Activated CD4-positive, alpha-beta T cell treated with anti-CD3 and anti-CD28 coated beads for 48 hours (primary cell): ENCODE measurements at regions not wholly inside any gene's neighbourhood (a gene's known extent, or its start where the extent isn't known, plus 50 kb on each side); places are given as distances from the start of the nearest gene placed in this dataset.
"Not testable (repeated sequence)": the region's sequence is repeated elsewhere in the genome, so short reads cannot be mapped to it uniquely, and the experiment has no call there.

Experiments used
- DNase-seq: peaks from one replicate; pipeline ENCODE4 v3.0.0-alpha.2; 2020

DNA sequence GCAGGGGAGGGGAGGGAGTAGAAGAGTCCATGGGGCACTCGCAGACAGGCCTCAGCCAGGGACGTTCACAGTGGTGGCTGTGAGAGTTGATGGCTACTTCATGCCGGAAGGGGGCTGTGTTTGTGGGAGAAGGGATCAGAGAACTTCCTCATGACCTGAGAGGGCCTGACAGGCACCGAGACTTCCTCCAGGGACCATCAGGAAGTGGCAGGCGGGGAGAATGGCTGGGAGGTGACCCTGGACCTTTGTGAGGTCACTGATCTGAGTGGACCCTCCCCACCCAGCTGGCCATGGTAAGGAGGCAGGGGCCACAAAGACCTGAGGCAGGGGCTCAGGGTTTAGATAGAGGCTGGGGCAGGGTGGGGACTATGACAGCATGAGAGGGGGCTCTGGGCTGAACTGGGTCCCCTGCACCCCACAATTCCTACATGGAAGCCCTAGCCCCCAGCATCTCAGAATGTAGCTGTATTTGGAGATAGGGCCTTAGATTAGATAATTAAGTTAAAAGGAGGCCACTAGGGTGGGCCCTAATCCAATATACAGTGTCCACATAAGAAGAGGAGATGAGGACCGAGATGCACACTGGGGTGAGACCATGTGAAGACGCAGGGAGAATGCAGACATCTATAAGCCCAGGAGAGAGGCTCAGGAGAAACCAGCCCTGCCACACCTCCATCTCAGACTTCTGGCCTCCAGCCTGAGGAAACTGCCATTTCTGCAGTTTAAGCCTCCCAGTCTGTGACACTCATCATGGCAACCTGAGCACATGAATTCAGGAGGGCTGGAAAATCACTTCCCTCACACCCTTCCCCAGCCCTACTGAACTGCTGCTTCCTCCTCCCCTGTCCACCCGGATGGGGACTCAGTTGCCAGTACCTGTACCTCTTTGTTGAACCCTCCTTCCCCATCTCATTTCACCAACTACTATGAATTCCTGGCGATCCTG is 273.9 kb upstream of the ZNF32 start:
- DNase-seq = no peak

DNA sequence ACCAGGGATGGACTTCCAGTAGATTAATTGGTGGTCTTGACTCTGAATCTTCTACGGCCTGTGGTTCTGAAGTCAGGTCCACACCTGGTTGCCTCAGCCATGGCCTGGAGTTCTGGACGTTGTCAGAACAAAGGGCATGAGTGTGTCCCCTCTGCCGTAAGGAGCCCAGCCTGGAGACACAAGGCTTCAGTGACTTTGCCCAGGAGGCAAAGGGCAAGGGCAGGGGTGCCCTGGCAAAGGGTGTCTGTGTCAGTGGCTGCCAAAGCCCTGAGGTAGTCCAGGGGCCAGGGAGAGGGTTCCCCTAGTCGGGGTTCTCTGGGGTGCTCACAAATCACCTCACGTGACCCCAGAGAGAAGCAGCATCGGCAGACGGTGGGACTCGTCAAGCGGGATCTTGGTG is 273.2 kb upstream of the ZNF32 start:
- DNase-seq = no peak

DNA sequence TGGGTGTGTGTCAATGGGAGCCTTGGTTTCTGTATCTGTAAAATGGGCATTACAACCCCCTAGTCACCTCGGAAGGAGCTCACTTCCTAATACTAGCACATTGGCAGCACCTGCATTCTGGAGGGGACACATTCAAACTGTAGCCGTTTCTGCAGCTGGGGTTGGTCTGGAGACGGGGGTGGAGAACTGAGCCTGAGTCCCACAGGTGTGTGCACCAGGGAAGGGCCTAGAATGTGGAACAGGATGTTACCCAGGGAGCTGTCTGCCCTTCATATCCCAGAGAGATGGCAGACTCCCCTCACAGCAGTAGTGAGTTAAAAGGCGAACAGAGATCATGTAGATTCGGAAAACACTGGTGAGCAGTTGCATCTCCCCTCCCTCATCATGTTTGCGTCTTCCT is 272.8 kb upstream of the ZNF32 start:
- no peak for DNase-seq

DNA sequence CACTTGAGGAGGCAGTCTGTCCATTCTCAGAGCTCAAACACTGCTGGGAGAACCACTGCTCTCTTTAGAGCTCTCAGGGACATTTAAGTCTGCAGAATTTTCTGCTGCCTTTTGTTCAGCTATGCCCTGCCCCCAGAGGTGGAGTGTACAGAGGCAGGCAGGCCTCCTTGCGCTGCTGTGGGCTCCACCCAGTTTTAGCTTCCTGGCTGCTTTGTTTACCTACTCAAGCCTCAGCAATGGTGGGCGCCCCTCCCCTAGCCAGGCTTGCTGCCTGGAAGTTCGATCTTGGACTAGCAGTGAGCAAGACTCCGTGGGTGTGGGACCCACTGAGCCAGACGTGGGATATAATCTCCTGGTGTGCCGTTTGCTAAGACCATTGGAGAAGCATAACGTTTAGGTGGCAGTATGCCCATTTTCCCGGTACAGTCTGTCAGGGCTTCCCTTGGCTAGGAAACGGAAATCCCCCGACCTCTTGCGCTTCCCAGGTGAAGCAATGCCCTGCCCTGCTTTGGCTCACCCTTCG is 271.6 kb upstream of the ZNF32 start:
- DNase-seq = not testable (repeated sequence)

DNA sequence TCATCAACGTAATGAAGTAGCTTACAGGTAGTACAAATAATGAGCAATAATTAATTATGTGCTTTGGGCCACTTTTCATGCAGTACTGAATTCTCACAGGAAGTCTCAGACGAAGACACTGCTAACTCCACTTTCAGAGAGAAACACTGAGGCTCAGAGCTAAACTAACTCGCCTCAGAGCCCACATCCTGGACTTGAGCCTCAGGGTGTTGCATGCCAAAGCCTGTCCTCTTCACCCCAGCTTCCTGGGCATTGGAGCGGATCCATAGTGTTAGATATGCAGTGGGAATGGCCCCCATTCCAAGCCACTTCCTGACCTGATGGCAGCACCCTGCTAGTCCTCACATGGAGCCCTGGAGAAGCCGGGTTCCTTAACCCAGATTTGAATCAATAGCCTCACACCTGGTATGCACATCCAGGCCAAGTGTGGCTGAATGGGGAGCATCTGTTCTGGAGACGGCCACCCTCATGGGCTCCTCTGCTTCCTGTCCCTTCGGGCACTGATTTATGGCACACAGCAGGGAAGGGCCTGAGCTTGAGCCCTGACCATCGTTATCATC is 265.1 kb upstream of the ZNF32 start:
- DNase-seq = no peak

DNA sequence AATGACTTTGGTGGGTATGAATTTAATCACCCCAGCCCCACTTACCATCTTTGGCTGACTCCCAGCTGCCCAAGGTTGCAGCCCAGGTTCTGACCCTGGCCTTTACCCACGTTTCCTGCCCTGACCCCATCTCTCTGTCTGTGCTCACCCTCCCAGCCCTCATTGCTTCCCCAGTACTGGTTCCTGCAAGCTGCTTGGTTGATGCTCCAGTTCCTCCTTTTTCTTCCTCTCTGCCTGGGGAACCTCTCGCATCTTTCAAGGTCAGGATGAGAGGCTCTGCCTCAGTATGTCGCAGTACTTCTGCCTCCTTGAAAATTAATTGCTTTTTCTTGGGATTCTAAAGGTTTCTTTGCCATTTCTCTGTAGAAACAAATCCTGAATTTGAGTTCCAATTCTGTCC is 263.8 kb upstream of the ZNF32 start:
- DNase-seq = no peak

DNA sequence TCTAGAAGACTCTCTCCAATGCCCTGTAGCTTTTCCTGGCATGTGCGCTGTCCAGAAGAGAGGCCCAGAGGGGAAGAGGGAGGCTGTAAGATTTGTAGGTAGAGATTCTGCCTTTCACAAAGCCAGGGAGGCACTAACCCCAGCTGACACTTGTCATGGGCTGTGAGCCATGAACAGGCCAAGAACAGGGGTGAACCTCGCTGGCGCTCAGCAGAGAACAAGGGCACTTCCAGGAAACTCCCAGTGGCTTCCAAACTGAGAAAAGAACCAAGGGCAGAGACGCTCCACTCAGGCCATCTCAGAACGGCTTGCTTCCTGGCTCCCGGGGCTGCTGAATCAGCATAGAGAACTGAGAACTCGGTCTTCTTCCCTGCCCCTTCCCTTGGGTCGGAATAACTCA is 257.8 kb upstream of the ZNF32 start:
- DNase-seq = no peak

DNA sequence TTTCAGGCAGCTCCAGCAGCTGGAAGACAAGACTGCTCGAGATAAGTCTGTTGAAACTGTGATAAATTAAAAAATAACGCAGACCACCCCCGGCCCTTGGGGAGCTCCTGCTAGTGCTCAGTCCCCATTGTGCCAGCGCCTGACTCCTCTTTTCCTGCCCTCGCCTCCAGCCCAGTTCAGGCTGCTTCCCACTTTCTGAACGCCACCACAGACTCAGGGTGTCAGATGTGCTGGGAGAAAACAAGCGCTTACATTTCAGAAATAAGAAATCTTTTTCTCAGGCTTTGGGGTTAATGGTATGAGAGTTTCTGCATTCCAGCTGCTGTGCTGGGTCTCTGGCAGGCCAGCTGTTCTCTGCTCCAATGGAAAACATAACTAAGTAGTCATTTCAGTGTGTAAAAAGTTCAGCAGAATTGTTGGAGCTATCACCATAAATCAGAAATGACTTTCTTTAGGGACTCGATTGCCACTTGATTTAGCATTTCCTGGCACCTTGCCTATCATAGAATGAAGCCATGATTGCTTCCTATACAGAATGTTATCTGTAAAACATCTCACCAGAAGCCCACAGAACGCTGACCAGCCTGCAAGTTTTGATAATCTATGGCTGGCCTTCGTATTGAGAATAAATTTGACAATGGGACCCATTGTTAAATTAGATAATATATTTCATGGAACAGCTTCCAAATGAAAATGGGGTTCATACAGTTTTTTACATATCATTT is 257.0 kb upstream of the ZNF32 start:
- DNase-seq = no peak

DNA sequence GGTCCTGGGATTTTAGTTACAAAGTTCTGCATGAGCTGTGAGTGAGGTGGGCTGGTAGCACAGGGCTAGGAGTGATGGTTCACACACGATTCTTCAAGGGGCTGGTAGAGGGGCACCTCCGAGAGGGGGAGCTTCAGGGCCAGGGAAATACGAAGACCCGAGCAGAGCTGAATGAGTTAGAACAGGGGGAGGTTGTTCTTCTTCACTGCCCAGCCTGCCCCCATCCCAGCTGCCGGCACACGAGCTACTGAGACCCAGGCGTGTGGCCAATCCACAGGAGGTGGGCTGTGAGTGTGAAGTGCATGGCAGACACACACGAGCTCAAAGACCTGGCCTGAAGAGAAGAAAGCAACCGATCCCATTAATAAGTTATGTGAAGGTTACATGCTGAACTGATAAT is 256.2 kb upstream of the ZNF32 start:
- DNase-seq = no peak

DNA sequence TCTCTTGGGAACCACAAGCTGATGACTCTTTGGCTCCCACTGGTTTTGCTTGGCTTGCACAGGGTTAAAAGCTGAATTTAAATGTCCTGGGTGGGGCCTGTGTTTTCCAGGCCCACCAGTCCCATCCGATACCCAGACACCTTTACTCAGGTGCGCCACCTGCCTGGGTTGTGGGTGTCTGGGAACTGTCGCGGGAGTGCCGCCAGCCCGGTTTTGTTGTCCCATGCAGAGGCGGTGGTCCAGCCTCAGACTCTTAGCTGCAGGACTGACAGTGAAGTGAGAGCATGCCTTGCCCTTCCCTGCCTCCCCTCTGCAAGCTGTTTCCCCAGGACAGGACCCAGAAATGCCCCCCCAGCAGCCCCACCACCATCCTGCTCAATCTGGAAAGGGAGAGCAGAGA is 255.6 kb upstream of the ZNF32 start:
- DNase-seq = no peak

DNA sequence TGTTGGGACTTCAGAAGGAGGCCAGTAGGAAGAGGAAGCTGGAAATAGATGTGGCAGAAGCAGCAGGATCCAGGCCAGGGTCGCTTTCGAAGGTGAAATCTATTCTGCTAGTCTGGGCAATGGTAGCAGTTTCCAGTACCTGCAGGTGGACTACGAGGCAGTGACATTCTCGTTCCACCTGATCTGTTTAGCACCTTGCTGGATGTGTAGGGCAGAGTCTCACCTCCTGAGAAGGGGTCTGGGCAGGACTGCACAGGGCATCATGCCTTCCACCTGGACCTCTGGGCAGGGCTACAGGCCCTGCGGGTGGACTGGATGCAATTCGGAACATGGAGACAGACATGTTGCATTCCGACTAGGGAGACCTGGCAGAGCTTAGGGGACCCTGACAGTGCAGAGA is 254.8 kb upstream of the ZNF32 start:
- no peak for DNase-seq

DNA sequence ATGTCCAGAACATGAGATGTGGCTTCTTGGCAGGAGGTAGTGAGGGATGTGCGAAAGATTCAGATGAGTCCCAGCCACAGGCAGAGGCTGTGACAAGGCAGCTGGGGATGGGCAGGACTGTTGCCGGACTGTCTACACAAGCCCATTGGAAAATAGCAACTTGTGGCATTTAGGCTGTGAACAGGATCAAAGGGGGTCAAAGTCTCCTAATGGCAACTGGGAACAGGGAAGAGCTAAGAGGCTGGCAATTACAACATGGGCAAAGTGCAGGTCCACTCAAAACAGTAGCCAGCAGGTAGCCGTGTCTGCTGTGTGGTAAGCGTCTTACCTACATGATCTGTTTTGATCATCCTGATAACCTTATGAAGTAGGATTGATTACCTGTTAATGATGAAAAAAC is 254.2 kb upstream of the ZNF32 start:
- DNase-seq = no peak

DNA sequence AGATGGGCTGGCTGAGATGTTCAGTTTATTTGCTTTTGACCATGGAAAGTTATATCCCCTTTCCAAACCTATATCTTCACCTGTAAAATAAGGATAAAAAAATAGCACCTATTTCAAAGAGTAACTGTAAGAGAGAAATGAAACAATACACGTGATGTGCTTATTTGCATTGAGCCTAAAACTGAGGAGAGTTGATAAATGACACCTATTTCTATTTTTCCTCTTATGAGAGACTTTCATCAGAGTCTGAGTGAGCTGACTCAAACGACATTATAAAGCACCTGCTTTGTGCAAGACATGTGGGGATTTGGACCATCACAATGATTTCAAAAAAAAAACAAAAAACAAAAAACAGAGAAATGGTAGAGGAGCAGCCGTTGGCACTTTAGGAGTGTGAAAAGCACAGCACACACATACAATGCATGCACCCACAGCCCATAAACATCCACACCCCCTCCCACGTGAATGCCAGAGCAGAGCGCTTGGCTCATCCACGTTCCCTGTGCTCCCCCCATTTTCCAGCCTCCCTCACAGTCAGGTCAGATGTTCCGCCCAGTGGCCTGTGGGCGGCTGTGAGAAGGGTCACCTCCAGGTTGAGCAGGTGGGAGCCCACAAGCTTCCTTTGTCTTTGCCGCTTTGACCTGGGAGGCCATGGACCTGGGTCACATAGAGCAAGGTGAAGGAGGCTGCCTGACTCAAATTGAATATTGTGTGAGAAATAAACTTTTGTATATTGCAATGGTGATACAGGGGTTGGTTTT is 253.2 kb upstream of the ZNF32 start:
- DNase-seq = no peak

DNA sequence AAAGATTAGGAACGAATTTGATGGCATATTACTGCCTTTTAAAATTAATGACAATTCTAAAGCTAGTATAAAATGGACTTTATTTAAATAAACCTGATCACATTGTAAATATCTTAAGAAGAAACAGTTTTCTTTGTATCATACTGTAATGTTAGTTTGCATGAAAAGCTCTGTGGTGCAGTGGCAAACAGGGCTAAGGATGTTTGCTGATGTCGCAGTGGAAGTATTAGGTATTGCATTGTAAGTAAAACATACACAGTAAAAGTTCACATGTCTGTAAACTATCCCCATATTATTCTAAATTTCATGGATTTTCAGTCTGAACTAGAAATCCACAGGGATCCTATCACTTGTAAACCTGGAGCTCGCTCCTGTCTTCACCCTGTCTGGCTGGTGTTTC is 252.6 kb upstream of the ZNF32 start:
- DNase-seq = no peak

DNA sequence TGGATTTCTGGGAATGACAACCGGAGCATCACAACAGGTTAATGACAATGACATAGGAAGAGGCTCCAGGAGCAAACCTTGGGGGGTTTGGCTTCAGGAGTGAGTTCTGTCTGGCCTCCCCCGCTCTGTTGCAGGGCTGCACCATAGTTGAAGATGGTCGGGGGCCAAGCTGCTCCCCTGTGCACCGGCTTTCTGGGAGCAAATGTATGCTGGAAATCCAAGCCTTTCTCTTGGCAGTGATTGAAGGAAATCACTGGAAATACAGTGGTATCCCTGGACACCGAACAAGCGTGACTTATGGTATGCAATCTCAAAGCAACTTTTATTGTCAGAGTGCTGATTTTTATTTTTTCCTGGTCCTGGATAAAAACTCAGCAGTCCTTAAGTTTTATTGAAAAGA is 251.9 kb upstream of the ZNF32 start:
- DNase-seq = no peak

DNA sequence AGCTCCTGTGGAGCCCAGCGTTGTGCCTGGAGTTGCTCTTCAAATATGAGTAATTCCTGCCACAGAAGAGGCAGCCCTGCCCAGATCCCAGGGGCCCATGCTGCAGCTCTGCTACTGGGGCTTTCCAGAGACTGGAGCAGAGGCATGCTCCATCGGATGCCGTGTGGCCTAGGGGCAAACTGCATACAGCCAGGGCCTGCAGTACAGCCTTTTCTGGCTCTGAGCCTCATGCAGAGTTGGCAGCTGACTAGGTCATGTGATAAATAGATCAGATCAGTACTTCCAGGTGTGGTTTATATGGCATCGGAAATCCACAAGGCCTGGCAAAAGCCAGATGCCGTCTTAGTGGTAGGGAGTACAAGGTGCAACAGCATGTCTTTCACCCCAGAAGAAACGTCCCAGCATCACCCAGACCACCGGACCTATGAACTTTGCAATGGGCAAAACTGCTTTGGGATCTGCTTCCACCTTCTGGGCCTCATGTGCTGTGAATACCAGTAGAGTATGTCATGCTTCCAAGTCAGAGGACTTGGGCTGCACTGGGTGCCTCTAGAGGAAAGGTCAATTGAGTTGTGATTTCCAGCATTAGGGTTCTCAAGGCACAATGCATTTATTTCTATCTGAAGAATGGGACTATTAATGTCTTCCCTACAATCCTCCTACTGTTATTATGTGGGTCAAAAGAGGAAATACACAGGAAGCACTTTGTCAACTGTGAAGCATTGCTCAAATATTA is 250.7 kb upstream of the ZNF32 start:
- DNase-seq = no peak

DNA sequence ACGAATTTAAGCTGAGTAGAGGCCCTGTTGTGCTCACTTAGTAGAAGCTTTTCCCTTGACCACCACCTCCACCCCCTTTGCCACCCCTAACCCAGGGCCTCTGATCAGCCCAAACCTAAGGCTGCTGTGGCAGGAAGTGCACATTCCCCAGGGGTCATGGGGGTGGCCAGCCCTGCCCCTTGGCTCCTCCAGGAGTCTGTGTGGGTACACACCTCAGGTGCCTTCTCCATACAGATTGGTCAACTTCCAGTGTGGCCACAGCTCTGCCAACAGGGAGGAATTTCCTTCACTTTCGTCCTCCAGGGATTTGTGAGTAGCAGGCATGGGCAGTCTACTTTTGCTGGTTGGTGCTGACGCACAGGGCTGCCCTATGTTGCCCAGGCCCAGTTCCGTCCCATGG is 249.9 kb upstream of the ZNF32 start:
- no peak for DNase-seq

DNA sequence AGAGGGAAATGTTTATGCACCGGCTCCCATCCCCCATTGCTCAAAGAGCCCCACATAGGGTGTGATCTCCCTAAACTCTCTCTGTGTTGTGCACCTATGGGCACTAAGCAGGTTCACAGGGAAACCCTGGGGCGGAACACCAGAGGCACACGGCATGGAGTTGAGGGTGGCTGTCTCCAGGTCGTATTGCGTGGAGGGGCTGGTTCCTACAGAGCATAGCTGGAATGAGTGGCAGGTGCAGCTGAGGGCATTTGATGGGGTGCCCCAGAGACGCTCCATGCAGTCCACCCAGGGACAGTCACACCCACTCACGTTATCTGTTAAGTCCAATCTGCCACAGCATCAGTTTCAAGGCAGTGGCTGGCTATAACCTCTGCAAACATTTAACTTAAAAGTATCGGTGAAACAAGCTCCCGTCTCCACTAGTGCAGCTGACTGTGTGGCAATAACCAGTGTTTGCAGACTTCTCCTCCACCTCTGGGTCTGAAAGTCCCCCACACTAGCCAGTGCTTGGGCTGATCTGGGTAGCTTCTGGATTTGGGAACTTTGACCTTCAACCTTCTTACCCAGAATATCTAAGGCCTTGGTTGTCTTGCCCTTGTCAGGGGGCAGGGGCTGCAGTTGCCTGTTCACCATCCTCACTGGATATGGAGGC is 249.2 kb upstream of the ZNF32 start:
- DNase-seq = no peak

DNA sequence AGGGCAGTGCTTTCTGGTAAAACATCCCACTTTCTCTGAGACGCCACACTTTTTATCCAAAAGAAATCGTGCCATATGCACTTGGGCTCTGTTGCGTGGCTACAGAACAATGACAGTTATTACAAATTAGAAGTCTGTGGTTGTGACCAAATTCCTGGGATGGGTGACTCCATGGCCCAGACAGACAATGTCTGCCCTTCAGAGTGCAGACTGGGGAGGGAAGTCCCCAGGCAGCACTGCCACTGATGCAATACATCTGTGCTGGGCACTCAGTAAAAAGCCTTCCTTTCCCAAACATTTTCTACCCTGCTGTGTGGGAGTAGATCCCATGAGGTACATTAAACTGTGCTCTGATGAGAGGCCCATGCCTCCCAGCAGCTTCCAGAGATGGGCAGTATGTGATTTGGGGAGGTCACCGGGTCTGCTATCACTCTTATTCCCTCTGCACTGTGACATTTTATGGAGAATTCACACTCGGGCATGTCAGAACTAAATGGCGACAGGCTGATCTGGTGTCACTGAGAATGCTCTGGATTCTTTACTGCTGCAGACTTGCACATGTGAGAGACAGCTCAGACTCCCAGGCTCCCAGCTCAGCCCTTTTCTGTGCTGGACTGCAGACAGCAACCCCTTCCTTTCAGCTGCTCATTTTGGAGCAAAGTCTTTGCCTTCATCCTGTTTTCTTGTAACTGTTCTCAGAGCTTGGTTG is 243.5 kb upstream of the ZNF32 start:
- no peak for DNase-seq

DNA sequence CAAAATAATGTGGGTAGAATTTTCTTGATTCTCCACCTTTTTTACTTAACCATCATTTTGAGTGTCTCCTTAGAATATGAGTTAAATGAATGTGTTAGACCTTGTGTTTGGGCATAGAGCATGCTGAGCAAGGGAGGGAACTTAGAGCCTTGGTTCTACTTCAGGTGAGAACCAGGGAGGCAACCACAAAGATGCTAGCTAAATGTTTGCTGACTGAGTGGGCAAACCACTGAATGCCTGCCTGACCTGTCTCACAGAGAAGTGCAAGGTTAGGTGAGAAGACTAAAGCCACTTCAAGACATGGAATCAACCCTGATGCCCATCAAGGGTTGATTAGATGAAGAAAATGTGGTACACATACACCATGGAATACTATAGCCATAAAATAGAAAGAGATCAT is 242.6 kb upstream of the ZNF32 start:
- DNase-seq = no peak

DNA sequence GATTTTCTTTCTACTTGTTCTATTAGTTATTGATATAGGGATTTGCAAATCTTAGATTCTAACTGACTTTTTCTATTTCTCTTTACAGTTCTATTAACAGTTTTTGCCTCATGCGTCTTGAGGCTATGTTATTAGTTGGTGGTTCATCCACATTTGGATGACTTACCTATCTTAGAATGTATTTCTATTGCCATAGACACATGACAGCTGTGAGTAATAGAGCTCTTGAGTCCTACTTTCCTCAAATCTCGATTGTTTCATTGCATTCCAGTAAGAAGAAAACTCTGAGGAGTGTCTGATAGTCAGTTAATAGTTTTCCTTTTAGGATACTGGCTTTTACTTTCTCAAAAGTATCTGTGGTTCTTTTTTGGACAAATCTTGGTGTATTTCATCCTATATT is 241.4 kb upstream of the ZNF32 start:
- DNase-seq = no peak
